A549 (cell line): ENCODE measurements at regions not wholly inside any gene's neighbourhood (a gene's known extent, or its start where the extent isn't known, plus 50 kb on each side); places are given as distances from the start of the nearest gene placed in this dataset.

Source experiments
- CTCF ChIP-seq: fragments of >200 bp; sonication (Bioruptor Twin); formaldehyde crosslinking; IDR thresholded peaks from 3 replicates; pipeline ENCODE4 v1.5.1; 2016
- HDAC2 ChIP-seq: fragments of 200-600 bp; sonication (generic); IDR thresholded peaks from 2 replicates; pipeline ENCODE4 v1.6.1; 2016
- MAFK ChIP-seq: fragments of 450-650 bp; IDR thresholded peaks from 2 replicates; pipeline ENCODE4 v1.6.1; 2014; ENCODE audit not compliant: partially characterized antibody
- USF2 ChIP-seq: fragments of 450-650 bp; IDR thresholded peaks from 2 replicates; pipeline ENCODE4 v1.6.1; 2014; ENCODE audit warnings: antibody characterized with exemption

- no peak for TF ChIP-seq CTCF
- TF ChIP-seq HDAC2: no peak
- TF ChIP-seq USF2: no peak
- TF ChIP-seq MAFK: no peak
Measured at GRCh38 chr7:13748998-13749397, 240.5 kb downstream of the ETV1 start.
